ENCODE measurements at regions not wholly inside any gene's neighbourhood (a gene's known extent, or its start where the extent isn't known, plus 50 kb on each side); places are given as distances from the start of the nearest gene placed in this dataset.

- H3K9me3 Mint-ChIP-seq (ENCODE audit: low read depth): peaks cover 3% of the 10 kb centered on the region
- no peak overlapping the region for H3K4me3 Mint-ChIP-seq (ENCODE audit: low read depth)
- H3K4me1 Mint-ChIP-seq (ENCODE audit: low read depth): peaks cover 1% of the 10 kb centered on the region
- H3K27me3 Mint-ChIP-seq: no peaks in the 10 kb centered on the region
- no peak for DNase-seq (ENCODE audit: low spot score, unreplicated experiment)
- H3K27ac Mint-ChIP-seq: no peak overlapping the region
- H3K36me3 Mint-ChIP-seq (ENCODE audit: insufficient read depth): no peaks in the 10 kb centered on the region
- TF ChIP-seq CTCF (IDR thresholded peaks at IDR 0.05; ENCODE audit: unreplicated experiment): no peak
These were observed 175.9 kb downstream of the BAMBI start for GRCh38 chr10:28853195-28853594.

- no peak overlapping the region for H3K27ac Mint-ChIP-seq
- DNase-seq (ENCODE audit: low spot score, unreplicated experiment): no peak
- peaks cover 4% of the 10 kb centered on the region for H3K4me1 Mint-ChIP-seq (ENCODE audit: low read depth)
- H3K9me3 Mint-ChIP-seq (ENCODE audit: low read depth): peaks cover 6% of the 10 kb centered on the region
- H3K4me3 Mint-ChIP-seq (ENCODE audit: low read depth): no peak overlapping the region
- no peak for TF ChIP-seq CTCF (IDR thresholded peaks at IDR 0.05; ENCODE audit: unreplicated experiment)
- no peaks in the 10 kb centered on the region for H3K36me3 Mint-ChIP-seq (ENCODE audit: insufficient read depth)
- H3K27me3 Mint-ChIP-seq: no peaks in the 10 kb centered on the region
These were observed 179.8 kb downstream of the BAMBI start for GRCh38 chr10:28857164-28857563.

GRCh38 chr10:28858646-28859045 lies 181.3 kb downstream of the BAMBI start:
- DNase-seq (ENCODE audit: low spot score, unreplicated experiment): no peak
- H3K27me3 Mint-ChIP-seq: no peaks in the 10 kb centered on the region
- H3K4me3 Mint-ChIP-seq (ENCODE audit: low read depth): no peak overlapping the region
- peaks cover 6% of the 10 kb centered on the region for H3K9me3 Mint-ChIP-seq (ENCODE audit: low read depth)
- peaks cover 4% of the 10 kb centered on the region for H3K4me1 Mint-ChIP-seq (ENCODE audit: low read depth)
- no peak for TF ChIP-seq CTCF (IDR thresholded peaks at IDR 0.05; ENCODE audit: unreplicated experiment)
- H3K36me3 Mint-ChIP-seq (ENCODE audit: insufficient read depth): no peaks in the 10 kb centered on the region
- H3K27ac Mint-ChIP-seq: no peak overlapping the region

GRCh38 chr10:28859791-28860190 lies 182.5 kb downstream of the BAMBI start:
- no peaks in the 10 kb centered on the region for H3K27me3 Mint-ChIP-seq
- no peaks in the 10 kb centered on the region for H3K36me3 Mint-ChIP-seq (ENCODE audit: insufficient read depth)
- H3K27ac Mint-ChIP-seq: no peak overlapping the region
- H3K9me3 Mint-ChIP-seq (ENCODE audit: low read depth): peaks cover 6% of the 10 kb centered on the region
- no peak for DNase-seq (ENCODE audit: low spot score, unreplicated experiment)
- no peak for TF ChIP-seq CTCF (IDR thresholded peaks at IDR 0.05; ENCODE audit: unreplicated experiment)
- H3K4me3 Mint-ChIP-seq (ENCODE audit: low read depth): no peak overlapping the region
- peaks cover 4% of the 10 kb centered on the region for H3K4me1 Mint-ChIP-seq (ENCODE audit: low read depth)

GRCh38 chr10:28862219-28862618 lies 184.9 kb downstream of the BAMBI start:
- Mint-ChIP-seq H3K4me3 (ENCODE audit: low read depth) (no peak overlapping the region), H3K36me3 (ENCODE audit: insufficient read depth) (no peaks in the 10 kb centered on the region), H3K4me1 (ENCODE audit: low read depth) (peaks cover 4% of the 10 kb centered on the region), H3K27ac (no peak overlapping the region), H3K9me3 (ENCODE audit: low read depth) (peaks cover 4% of the 10 kb centered on the region), H3K27me3 (no peaks in the 10 kb centered on the region)
- no peak for TF ChIP-seq CTCF (IDR thresholded peaks at IDR 0.05; ENCODE audit: unreplicated experiment)
- DNase-seq (ENCODE audit: low spot score, unreplicated experiment): no peak

Measured in progenitor cell of endocrine pancreas (in vitro differentiated cells).